OCI-LY1 (cell line): ENCODE measurements at regions not wholly inside any gene's neighbourhood (a gene's known extent, or its start where the extent isn't known, plus 50 kb on each side); places are given as distances from the start of the nearest gene placed in this dataset.

ENCODE experiments used
- H2AFZ ChIP-seq: fragments of 200-600 bp; sonication (generic), shearing (Covaris generic); 2 replicates; pipeline ENCODE4 v1.6.0; 2014; ENCODE audit warnings: antibody characterized with exemption, mild to moderate bottlenecking, low read length
- H3F3A ChIP-seq: fragments of 200-600 bp; sonication (generic), shearing (Covaris generic); 2 replicates; pipeline ENCODE4 v1.6.0; 2014; ENCODE audit warnings: mild to moderate bottlenecking, antibody characterized with exemption, low read length, moderate library complexity; ENCODE audit not compliant: insufficient read depth
- H3K27ac ChIP-seq: fragments of 200-600 bp; sonication (generic); 2 replicates; pipeline ENCODE4 v1.5.1; 2014; ENCODE audit warnings: low read length, mixed run types, mild to moderate bottlenecking, low read depth; ENCODE audit not compliant: poor library complexity, severe bottlenecking
- H3K27me3 ChIP-seq: fragments of 200-600 bp; sonication (generic); 2 replicates; pipeline ENCODE4 v1.6.0; 2014; ENCODE audit warnings: antibody characterized with exemption, mild to moderate bottlenecking, low read length, moderate library complexity; ENCODE audit not compliant: insufficient read depth
- H3K36me3 ChIP-seq: fragments of 200-600 bp; sonication (generic); 2 replicates; pipeline ENCODE4 v1.6.1; 2014; ENCODE audit warnings: mild to moderate bottlenecking, antibody characterized with exemption, low read length, moderate library complexity, mixed read lengths; ENCODE audit not compliant: insufficient read depth
- H3K4me1 ChIP-seq: fragments of 200-600 bp; sonication (generic); 2 replicates; pipeline ENCODE4 v1.5.1; 2014; ENCODE audit warnings: mild to moderate bottlenecking, low read length, moderate library complexity; ENCODE audit not compliant: insufficient read depth, severe bottlenecking
- H3K4me2 ChIP-seq: fragments of 200-600 bp; sonication (generic), shearing (Covaris generic); 2 replicates; pipeline ENCODE4 v1.6.1; 2014; ENCODE audit warnings: low read length
- H3K4me3 ChIP-seq: fragments of 200-600 bp; sonication (generic); 2 replicates; pipeline ENCODE4 v1.5.1; 2014; ENCODE audit warnings: low read length, low read depth, mild to moderate bottlenecking, mixed read lengths; ENCODE audit not compliant: poor library complexity, severe bottlenecking
- H3K79me2 ChIP-seq: fragments of 200-600 bp; shearing (Covaris generic); 2 replicates; pipeline ENCODE4 v1.6.1; 2016; ENCODE audit warnings: mixed run types, low read length, mixed read lengths; ENCODE audit not compliant: insufficient read depth
- H3K9ac ChIP-seq: fragments of 200-600 bp; sonication (generic), shearing (Covaris generic); 2 replicates; pipeline ENCODE4 v1.6.1; 2014; ENCODE audit warnings: mild to moderate bottlenecking, low read length, mixed read lengths
- H3K9me2 ChIP-seq: fragments of 200-600 bp; sonication (generic), shearing (Covaris generic); 2 replicates; pipeline ENCODE4 v1.6.1; 2014; ENCODE audit warnings: low read depth, mild to moderate bottlenecking, low read length, mixed read lengths
- H3K9me3 ChIP-seq: fragments of 200-600 bp; shearing (Covaris generic); 2 replicates; pipeline ENCODE4 v1.6.1; 2014; ENCODE audit warnings: low read length, mixed read lengths
- H4K20me1 ChIP-seq: fragments of 200-600 bp; sonication (generic), shearing (Covaris generic); 2 replicates; pipeline ENCODE4 v1.6.0; 2016; ENCODE audit warnings: mild to moderate bottlenecking, low read length; ENCODE audit not compliant: insufficient read depth
- EZH2 ChIP-seq: fragments of 200-600 bp; sonication (generic), shearing (Covaris generic); IDR thresholded peaks from 2 replicates; pipeline ENCODE4 v1.8.0; 2017; ENCODE audit warnings: borderline replicate concordance, mixed run types, mild to moderate bottlenecking, antibody characterized with exemption, low read length, moderate library complexity, mixed read lengths
- TF ChIP-seq, protein P1 (sequence below): fragments of 200-600 bp; sonication (generic), shearing (Covaris generic); IDR thresholded peaks from 2 replicates; pipeline ENCODE4 v1.5.1; 2017; ENCODE audit warnings: mild to moderate bottlenecking, antibody characterized with exemption, low read length, moderate library complexity, mixed read lengths

DNA sequence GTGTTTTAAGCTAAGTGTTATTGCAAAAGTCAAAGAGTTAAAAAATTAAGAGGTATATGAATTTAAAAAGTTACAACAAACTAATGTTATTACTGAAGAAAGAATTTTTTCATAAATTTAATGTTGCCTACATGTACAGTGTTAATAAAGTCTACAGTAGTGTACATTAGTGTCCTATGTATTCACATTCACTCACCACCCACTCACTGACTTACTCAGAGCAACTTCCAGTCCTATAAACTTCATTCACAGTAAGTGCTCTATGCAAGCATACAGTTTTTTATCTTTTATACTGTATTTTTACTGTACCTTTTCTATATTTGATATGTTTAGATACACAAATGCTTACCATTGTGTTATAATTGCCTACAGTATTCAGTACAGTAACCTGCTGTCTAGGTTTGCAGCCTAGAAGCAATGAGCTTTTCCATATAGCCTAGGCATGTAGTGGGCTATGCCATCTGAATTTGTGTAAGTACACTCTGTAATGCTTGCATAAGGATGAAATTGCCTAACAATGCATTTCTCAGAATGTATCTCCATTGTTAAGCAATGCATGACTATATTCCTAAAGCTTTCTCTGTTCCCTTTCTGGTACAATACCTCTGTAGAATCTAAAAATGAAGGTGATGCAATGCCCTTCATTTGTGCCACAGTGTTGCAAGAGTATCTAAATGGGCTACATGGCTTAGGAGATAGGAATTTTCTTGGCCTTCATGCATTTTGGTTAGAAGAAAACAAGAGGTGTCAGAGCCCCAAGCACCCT lies 370.8 kb upstream of the NT5C1B start:
- Histone ChIP-seq H3K36me3 (no peaks in the 10 kb centered on the region), H3K4me2 (no peak overlapping the region), H4K20me1 (no peaks in the 10 kb centered on the region), H3K4me1 (no peaks in the 10 kb centered on the region), H3K79me2 (no peaks in the 10 kb centered on the region), H3K9me2 (no peaks in the 10 kb centered on the region), H2AFZ (no peak overlapping the region), H3K27ac (no peak overlapping the region), H3K9me3 (no peaks in the 10 kb centered on the region), H3K9ac (no peak overlapping the region), H3K4me3 (no peak overlapping the region), H3F3A (no peaks in the 10 kb centered on the region), H3K27me3 (no peaks in the 10 kb centered on the region)
- TF ChIP-seq, protein P1, sequence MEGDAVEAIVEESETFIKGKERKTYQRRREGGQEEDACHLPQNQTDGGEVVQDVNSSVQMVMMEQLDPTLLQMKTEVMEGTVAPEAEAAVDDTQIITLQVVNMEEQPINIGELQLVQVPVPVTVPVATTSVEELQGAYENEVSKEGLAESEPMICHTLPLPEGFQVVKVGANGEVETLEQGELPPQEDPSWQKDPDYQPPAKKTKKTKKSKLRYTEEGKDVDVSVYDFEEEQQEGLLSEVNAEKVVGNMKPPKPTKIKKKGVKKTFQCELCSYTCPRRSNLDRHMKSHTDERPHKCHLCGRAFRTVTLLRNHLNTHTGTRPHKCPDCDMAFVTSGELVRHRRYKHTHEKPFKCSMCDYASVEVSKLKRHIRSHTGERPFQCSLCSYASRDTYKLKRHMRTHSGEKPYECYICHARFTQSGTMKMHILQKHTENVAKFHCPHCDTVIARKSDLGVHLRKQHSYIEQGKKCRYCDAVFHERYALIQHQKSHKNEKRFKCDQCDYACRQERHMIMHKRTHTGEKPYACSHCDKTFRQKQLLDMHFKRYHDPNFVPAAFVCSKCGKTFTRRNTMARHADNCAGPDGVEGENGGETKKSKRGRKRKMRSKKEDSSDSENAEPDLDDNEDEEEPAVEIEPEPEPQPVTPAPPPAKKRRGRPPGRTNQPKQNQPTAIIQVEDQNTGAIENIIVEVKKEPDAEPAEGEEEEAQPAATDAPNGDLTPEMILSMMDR, result no peak
- no peak for TF ChIP-seq EZH2

DNA sequence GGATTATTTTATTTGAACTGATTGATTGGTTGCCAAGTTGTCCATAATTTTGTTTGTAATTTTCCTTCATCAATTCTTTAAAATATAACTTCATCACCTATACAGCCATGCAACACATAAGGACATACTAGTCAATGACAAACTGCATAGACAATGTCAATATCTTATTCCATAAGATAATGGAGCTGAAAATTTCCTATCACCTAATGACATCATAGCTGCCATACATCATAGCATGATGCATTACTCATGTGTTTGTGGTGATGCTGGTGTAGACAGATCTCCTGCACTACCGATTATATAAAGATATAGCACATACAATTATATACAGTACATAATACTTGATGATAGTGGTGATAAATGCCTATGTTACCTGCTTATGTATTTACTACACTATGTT lies 369.8 kb upstream of the NT5C1B start:
- no peaks in the 10 kb centered on the region for H3K27me3 ChIP-seq
- no peak overlapping the region for H3K27ac ChIP-seq
- no peak for TF ChIP-seq EZH2
- no peaks in the 10 kb centered on the region for H3K4me1 ChIP-seq
- H3K9me3 ChIP-seq, result no peaks in the 10 kb centered on the region
- H3K9me2 ChIP-seq, result no peaks in the 10 kb centered on the region
- H3K36me3 ChIP-seq, result no peaks in the 10 kb centered on the region
- H2AFZ ChIP-seq, result no peak overlapping the region
- H4K20me1 ChIP-seq, result no peaks in the 10 kb centered on the region
- no peaks in the 10 kb centered on the region for H3F3A ChIP-seq
- no peak overlapping the region for H3K4me2 ChIP-seq
- no peak overlapping the region for H3K9ac ChIP-seq
- no peak overlapping the region for H3K4me3 ChIP-seq
- H3K79me2 ChIP-seq, result no peaks in the 10 kb centered on the region

DNA sequence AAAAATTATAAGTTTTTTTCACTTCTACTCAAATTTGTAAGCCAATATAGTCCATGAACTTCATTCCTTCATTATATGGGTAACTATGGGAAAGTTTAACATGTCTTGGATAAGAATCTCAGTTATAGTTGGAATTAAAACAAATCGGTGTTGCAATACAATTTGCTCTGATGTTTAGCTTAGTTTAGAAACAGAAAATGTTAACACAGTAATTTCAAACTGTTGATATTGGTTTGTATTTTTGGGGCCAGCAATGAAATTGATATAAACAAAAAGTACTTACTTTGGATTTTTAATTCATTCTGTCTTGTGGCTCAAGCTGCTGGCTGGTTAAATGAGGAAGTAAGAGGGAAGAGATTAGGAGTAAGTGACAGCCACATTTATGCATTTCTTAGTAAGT lies 368.5 kb upstream of the NT5C1B start:
- Histone ChIP-seq H3K9ac (no peak overlapping the region), H3K27ac (no peak overlapping the region), H4K20me1 (no peaks in the 10 kb centered on the region), H3K36me3 (no peaks in the 10 kb centered on the region), H3K4me1 (no peaks in the 10 kb centered on the region), H3K4me3 (no peak overlapping the region), H3K9me3 (no peaks in the 10 kb centered on the region), H3K27me3 (no peaks in the 10 kb centered on the region), H3F3A (no peaks in the 10 kb centered on the region), H3K9me2 (no peaks in the 10 kb centered on the region), H2AFZ (no peak overlapping the region), H3K4me2 (no peak overlapping the region), H3K79me2 (no peaks in the 10 kb centered on the region)
- TF ChIP-seq, protein P1, result no peak
- no peak for TF ChIP-seq EZH2

DNA sequence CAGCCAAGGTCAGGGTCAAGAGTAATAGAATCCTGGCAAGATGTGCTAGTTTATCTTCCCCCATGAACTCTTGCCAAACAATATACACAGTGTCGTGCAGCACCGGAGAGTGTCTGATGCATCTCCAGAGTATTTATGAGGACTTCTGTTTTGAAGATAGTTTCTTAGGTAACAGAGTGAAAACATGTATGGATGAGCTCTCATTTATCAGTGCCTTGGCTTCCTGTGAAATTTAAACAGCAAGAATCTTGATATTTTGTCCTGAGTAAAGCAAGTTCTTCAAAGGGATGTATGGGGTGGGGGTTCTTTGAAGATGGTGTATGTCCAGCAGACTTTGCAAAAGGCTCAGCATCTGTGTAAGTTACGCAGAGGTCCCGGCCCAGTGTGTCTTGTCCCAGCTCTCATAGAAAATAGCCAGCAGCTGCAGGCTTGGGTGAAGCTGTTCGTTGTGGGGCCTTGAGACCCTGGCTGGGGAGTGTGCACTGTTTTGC lies 361.0 kb upstream of the NT5C1B start:
- H3K36me3 ChIP-seq, result no peaks in the 10 kb centered on the region
- H3K9me3 ChIP-seq, result no peaks in the 10 kb centered on the region
- no peaks in the 10 kb centered on the region for H3K4me1 ChIP-seq
- H3K27me3 ChIP-seq, result no peaks in the 10 kb centered on the region
- H4K20me1 ChIP-seq, result no peaks in the 10 kb centered on the region
- H3F3A ChIP-seq, result no peaks in the 10 kb centered on the region
- H2AFZ ChIP-seq, result no peak overlapping the region
- H3K27ac ChIP-seq, result no peak overlapping the region
- H3K4me2 ChIP-seq, result no peak overlapping the region
- H3K4me3 ChIP-seq, result no peak overlapping the region
- no peaks in the 10 kb centered on the region for H3K9me2 ChIP-seq
- TF ChIP-seq, protein P1, result no peak
- no peak for TF ChIP-seq EZH2
- no peak overlapping the region for H3K9ac ChIP-seq
- H3K79me2 ChIP-seq, result no peaks in the 10 kb centered on the region
